HG03558 (cell line): ENCODE measurements at regions not wholly inside any gene's neighbourhood (a gene's known extent, or its start where the extent isn't known, plus 50 kb on each side); places are given as distances from the start of the nearest gene placed in this dataset.

Source experiments
- ATAC-seq: cut with Tn5 transposase; IDR thresholded peaks from one replicate; pipeline ENCODE4 v1.9.1; 2021; ENCODE audit warnings: moderate number of reproducible peaks; ENCODE audit not compliant: unreplicated experiment; ENCODE audit errors: extremely low read depth

GRCh38 chr21:28828021-28828420 lies 164.7 kb downstream of the LTN1 start:
- no peak for ATAC-seq

DNA sequence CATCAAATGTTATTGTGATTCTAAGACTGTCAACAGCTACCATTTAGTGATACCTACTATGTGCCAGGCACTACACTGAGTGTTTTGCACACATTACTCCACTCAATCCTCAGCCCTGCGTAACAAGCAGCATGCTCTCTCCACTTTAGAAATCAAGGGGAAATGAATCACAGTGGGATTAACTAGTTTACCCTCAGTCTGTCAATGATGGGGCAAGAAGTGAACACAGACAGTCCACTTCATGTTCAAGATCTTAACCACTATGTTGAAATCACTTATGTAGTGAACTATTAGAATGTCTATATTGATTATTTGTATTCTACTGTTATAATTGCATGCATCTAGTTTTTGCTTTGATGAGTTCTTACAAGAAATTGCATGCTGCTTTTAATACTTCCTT lies 165.3 kb downstream of the LTN1 start:
- ATAC-seq: no peak

DNA sequence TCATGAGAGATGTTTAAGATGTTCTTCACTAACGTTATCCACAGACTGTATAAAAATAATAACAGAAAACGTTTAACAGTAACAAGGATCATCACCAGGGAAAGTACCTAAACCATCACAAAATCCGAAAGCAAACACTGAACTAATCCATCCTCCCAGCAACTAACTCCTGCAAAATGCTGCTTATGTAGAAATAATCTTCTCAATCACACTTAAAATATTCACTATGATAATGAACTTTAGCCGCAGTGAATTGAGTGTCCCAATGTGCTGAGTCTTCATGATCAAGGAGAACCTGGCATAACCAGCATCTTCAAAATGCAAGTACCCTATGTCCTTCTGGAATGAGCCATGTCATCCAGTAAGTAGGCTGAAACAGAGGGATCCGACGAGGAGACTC lies 166.1 kb downstream of the LTN1 start:
- ATAC-seq: no peak

GRCh38 chr21:28826021-28826420 lies 166.7 kb downstream of the LTN1 start:
- no peak for ATAC-seq

DNA sequence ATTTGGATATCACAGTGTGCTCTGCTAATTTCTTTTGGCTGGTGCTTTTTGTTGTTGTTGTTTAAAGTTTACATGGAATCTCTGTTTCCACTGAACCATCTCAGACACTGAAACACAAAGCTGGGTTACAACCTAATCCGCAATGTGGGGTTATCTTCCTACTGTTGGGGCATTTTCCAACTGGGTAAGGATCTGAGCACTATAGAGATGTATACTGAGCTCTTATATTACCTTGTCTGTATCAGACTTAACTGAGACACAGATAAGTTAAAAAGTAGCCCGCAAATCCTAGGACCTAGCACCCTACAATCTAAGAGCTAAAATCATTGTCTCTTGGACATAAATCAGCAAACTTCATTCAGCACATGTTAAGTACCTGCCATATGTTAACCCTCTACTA lies 169.2 kb downstream of the LTN1 start:
- ATAC-seq: no peak

DNA sequence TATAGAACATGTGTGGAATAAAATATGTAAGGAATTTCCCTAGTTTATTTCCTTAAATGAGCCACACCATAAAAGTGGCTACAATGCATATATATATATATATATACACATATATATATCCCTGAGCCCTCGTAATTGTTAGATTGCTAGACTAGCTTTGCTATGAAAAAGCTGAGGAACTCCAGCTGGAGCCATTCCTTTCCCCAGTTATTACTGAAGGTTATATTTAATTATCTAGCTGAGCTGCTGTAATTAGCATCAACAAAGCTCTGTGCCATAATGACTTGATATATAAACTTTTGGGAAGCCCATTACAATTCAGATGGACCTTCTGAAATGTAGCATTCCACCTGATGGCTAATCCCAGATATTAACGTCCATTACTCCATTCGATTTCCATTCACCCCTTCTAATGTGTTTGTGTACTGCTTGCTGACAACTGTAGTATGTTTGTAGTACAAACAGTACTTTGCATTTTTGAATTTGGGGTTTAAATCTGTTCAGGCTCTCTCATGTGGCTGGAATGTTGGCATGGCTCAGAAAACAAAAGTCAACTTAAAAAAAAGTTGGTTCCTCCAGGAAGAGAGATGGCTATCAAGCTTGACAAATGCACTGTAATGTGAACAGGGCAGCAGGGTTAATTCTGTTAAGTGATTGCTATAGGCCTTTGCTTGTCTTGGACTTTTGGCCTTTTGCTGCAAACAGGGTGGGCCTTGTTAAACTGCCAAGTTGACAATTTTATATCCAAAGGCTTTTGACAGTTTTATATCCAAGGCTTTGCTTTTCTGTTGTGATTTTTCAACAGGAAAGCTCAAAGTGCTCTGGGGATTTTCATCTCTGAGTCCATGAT lies 170.0 kb downstream of the LTN1 start:
- no peak for ATAC-seq

- ATAC-seq: no peak
These were observed 170.6 kb downstream of the LTN1 start for GRCh38 chr21:28822123-28822399.

- ATAC-seq: no peak
These were observed 171.2 kb downstream of the LTN1 start for GRCh38 chr21:28821276-28822122.

GRCh38 chr21:28818663-28819278 lies 173.9 kb downstream of the LTN1 start:
- no peak for ATAC-seq

DNA sequence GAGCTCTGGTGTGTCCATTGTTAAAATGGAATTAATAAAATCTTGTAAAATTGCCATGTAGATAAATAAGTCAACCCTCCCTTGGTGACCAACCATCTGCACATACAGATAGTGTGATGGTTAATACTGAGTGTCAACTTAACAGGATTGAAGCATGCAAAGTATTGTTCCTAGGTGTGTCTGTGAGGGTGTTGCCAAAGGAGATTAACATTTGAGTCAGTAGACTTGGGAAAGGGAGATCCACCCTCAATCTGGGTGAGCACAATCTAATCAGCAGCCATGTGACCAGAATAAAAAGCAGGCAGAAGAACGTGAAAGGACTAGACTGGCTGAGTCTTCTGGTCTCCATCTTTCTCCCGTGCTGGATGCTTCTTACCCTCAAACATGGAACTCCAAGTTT lies 174.8 kb downstream of the LTN1 start:
- no peak for ATAC-seq

GRCh38 chr21:28811860-28812259 lies 180.8 kb downstream of the LTN1 start:
- no peak for ATAC-seq

- no peak for ATAC-seq
These were observed 181.7 kb downstream of the LTN1 start for GRCh38 chr21:28810826-28811524.

DNA sequence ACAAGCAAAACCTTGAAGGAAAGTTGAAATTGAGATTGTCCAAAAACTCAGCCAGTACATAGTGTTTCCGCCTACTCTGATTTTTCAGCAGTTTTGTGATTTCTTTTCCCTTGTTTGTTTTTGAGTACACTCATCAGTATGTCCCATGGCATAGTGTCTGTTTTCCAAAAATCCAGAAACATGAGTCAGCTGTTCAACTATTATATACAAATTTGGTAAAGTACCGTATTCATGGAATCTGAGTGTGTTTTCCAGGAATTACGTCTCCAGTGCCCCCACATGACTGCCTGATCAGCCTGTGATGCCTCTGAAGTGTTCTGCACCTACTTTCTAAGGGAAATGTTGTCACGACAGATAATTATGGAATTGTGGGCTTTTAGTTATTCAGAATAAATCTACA lies 186.8 kb downstream of the LTN1 start:
- ATAC-seq: no peak

GRCh38 chr21:28804089-28804670 lies 188.5 kb downstream of the LTN1 start:
- ATAC-seq: no peak

DNA sequence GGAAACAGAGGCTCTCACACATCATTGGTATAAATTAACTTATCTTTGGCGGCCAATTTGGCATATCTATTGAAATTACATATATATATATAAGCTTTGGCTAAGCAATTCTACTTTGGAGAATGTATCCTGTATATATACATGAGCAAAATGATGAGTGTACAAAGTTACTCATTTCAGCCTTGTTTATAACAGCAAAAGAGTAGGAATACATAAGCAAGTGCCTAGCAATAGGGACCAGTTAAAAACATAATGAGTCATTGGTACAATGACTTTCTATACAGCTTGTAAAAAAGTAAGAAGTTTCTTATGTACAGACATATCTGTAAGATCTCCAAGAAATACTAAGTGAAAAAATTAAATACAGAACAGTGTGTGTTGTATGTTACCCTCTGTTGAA lies 190.8 kb downstream of the LTN1 start:
- no peak for ATAC-seq

GRCh38 chr21:28799926-28800325 lies 192.8 kb downstream of the LTN1 start:
- ATAC-seq: no peak

DNA sequence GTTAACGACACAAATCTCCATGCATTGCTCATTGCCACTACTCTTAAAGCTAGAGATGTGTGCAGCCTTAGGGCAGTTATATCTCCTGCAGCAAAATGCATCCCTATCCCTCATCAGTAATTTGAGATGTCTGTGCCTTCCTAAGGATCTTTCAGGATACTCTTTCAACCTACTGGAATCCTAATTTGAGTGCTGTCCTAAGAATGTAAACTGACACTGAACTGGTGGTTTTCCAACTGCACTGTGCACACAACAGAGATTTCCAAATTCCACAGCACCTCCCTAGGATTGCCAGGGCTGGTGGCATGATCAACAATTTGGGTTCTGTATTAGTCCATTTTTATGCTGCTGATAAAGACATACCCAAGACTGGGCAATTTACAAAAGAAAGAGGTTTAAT lies 193.9 kb downstream of the LTN1 start:
- no peak for ATAC-seq

DNA sequence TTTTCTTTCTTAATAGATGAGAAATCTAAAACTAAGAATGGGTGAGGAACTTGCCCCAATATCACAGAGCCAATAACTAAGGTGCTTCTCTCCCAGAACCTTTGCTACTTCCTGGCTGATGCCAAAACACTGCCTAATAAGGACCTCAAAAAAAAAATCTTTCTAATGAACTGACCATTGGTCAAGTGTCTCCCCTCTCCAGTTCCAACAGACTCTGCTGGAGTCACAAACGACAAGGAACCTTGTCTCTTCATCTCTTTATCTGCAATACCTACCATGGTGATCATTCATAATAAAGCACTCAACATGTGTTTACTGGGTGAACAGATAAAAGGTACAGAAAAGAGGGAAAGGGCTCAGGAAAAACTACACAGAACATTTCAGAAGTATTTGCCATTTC lies 197.4 kb downstream of the LTN1 start:
- no peak for ATAC-seq

- no peak for ATAC-seq
These were observed 198.3 kb downstream of the LTN1 start for GRCh38 chr21:28794371-28794851.

GRCh38 chr21:28793043-28793442 lies 199.6 kb downstream of the LTN1 start:
- no peak for ATAC-seq
